ENCODE measurements at regions not wholly inside any gene's neighbourhood (a gene's known extent, or its start where the extent isn't known, plus 50 kb on each side); places are given as distances from the start of the nearest gene placed in this dataset.

DNA sequence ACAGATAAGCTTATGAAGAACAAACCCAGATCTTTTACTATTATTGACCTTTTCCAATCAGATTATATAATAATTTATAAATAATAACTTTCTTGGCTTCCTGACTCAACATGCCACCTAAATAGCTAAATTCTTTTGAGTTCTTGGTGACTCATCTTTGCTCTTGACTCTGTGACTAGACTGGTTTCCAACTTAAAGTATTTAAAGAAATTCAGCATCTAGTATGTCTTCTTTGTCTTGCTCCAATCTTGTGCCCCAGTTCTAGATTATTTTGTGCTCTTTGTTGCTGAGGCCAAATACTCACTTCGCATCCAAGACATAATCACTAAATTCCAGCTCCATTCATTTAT lies 483.2 kb upstream of the TBL1XR1 start:
- H3K27ac Mint-ChIP-seq = no peak overlapping the region
- H3K4me3 Mint-ChIP-seq = no peak overlapping the region
- H3K27me3 Mint-ChIP-seq (ENCODE audit: low read depth) = no peaks in the 10 kb centered on the region
- H3K36me3 Mint-ChIP-seq (ENCODE audit: low read depth) = no peaks in the 10 kb centered on the region
- DNase-seq = no peak
- peaks cover 20% of the 10 kb centered on the region for H3K4me1 Mint-ChIP-seq (ENCODE audit: low read depth)
- intact Hi-C loops (cut with micrococcal nuclease) = no loop called here
- no peaks in the 10 kb centered on the region for H3K9me3 Mint-ChIP-seq
- CTCF ChIA-PET = no interaction called here

GRCh38 chr3:177681156-177681555 lies 483.9 kb upstream of the TBL1XR1 start:
- no peaks in the 10 kb centered on the region for H3K9me3 Mint-ChIP-seq
- intact Hi-C loops (cut with micrococcal nuclease) = no loop called here

GRCh38 chr3:177681852-177682251 lies 484.6 kb upstream of the TBL1XR1 start:
- CTCF ChIA-PET = no interaction called here
- intact Hi-C loops (cut with micrococcal nuclease) = no loop called here
- H3K36me3 Mint-ChIP-seq (ENCODE audit: low read depth) = no peaks in the 10 kb centered on the region
- no peaks in the 10 kb centered on the region for H3K9me3 Mint-ChIP-seq
- H3K27me3 Mint-ChIP-seq (ENCODE audit: low read depth) = no peaks in the 10 kb centered on the region
- H3K4me3 Mint-ChIP-seq = no peak overlapping the region
- peaks cover 17% of the 10 kb centered on the region for H3K4me1 Mint-ChIP-seq (ENCODE audit: low read depth)
- no peak overlapping the region for H3K27ac Mint-ChIP-seq
- no peak for DNase-seq

More at GRCh38 chr3:177681156-177681555, 483.9 kb upstream of the TBL1XR1 start:
- Mint-ChIP-seq H3K4me1 (ENCODE audit: low read depth) (peaks cover 19% of the 10 kb centered on the region), H3K36me3 (ENCODE audit: low read depth) (no peaks in the 10 kb centered on the region), H3K4me3 (no peak overlapping the region), H3K27me3 (ENCODE audit: low read depth) (no peaks in the 10 kb centered on the region), H3K27ac (no peak overlapping the region)
- DNase-seq = no peak
- CTCF ChIA-PET = no interaction called here

GRCh38 chr3:177683586-177683985 lies 486.3 kb upstream of the TBL1XR1 start:
- H3K9me3 Mint-ChIP-seq = no peaks in the 10 kb centered on the region
- no peak overlapping the region for H3K27ac Mint-ChIP-seq
- H3K27me3 Mint-ChIP-seq (ENCODE audit: low read depth) = no peaks in the 10 kb centered on the region
- no peaks in the 10 kb centered on the region for H3K36me3 Mint-ChIP-seq (ENCODE audit: low read depth)
- H3K4me3 Mint-ChIP-seq = no peak overlapping the region
- DNase-seq = no peak
- intact Hi-C loops (cut with micrococcal nuclease) = no loop called here
- peaks cover 17% of the 10 kb centered on the region for H3K4me1 Mint-ChIP-seq (ENCODE audit: low read depth)
- CTCF ChIA-PET = no interaction called here

- intact Hi-C loops (cut with micrococcal nuclease) = no loop called here
- no peak overlapping the region for H3K4me3 Mint-ChIP-seq
- no peak for DNase-seq
- no peaks in the 10 kb centered on the region for H3K36me3 Mint-ChIP-seq (ENCODE audit: low read depth)
- no peak overlapping the region for H3K27ac Mint-ChIP-seq
- no peaks in the 10 kb centered on the region for H3K27me3 Mint-ChIP-seq (ENCODE audit: low read depth)
- peaks cover 4% of the 10 kb centered on the region for H3K4me1 Mint-ChIP-seq (ENCODE audit: low read depth)
- CTCF ChIA-PET = interaction anchor here (0.8 kb wide), 1 partner anchor 81 kb away, joined by 3 read pairs; no protein-coding TSS in a partner anchor
- H3K9me3 Mint-ChIP-seq = peaks cover 3% of the 10 kb centered on the region
These were observed 489.4 kb upstream of the TBL1XR1 start for GRCh38 chr3:177686671-177687070.

- Mint-ChIP-seq H3K4me3 (no peak overlapping the region), H3K4me1 (ENCODE audit: low read depth) (peaks cover 2% of the 10 kb centered on the region), H3K27ac (no peak overlapping the region), H3K27me3 (ENCODE audit: low read depth) (no peaks in the 10 kb centered on the region), H3K9me3 (peaks cover 3% of the 10 kb centered on the region), H3K36me3 (ENCODE audit: low read depth) (no peaks in the 10 kb centered on the region)
- CTCF ChIA-PET = no interaction called here
- no peak for DNase-seq
- intact Hi-C loops (cut with micrococcal nuclease) = no loop called here
These were observed 490.0 kb upstream of the TBL1XR1 start for GRCh38 chr3:177687291-177687690.

DNA sequence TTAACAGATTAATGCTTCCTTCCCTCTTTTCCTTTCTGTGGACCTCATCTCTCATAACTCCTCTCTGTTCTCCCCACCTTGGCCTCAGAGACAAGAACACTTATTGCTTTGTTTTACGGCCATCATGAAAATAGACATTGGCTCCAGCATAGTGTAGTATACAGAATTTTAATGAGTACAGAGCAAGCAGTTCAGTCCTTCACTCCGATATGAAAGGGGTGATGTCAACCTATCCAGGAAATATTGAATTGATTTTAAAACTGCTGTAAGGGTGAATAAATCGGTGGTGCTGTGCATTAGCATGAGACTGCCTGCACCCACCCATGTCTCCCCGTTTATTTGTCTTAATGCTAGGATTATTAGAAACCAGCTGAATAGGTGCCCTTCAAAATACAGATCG lies 490.9 kb upstream of the TBL1XR1 start:
- peaks cover 2% of the 10 kb centered on the region for H3K4me1 Mint-ChIP-seq (ENCODE audit: low read depth)
- intact Hi-C loops (cut with micrococcal nuclease) = no loop called here
- CTCF ChIA-PET = no interaction called here
- H3K9me3 Mint-ChIP-seq = peaks cover 3% of the 10 kb centered on the region
- no peak for DNase-seq
- no peaks in the 10 kb centered on the region for H3K27me3 Mint-ChIP-seq (ENCODE audit: low read depth)
- H3K4me3 Mint-ChIP-seq = no peak overlapping the region
- no peaks in the 10 kb centered on the region for H3K36me3 Mint-ChIP-seq (ENCODE audit: low read depth)
- H3K27ac Mint-ChIP-seq = no peak overlapping the region

DNA sequence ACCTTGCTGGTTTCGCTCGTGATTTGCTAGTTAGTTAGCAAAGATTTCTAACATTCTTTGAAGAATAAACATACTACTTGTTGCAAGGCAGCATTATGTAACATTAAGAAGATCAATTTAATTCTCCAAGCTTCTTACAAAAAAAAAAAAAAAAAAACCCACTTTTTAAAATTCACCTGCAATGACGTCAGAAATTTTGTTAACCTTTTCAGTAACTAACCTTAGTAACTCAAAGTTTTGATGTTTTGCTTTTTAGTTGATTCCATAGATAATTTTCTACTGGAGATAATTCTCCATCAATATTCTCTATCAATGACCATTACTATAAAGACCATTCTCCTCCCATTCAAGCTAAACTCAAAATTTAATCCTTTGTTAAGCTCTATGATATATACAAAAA lies 491.8 kb upstream of the TBL1XR1 start:
- no peak overlapping the region for H3K27ac Mint-ChIP-seq
- peaks cover under 1% of the 10 kb centered on the region for H3K4me1 Mint-ChIP-seq (ENCODE audit: low read depth)
- no peaks in the 10 kb centered on the region for H3K27me3 Mint-ChIP-seq (ENCODE audit: low read depth)
- intact Hi-C loops (cut with micrococcal nuclease) = no loop called here
- H3K9me3 Mint-ChIP-seq = peaks cover 3% of the 10 kb centered on the region
- no peak for DNase-seq
- no peak overlapping the region for H3K4me3 Mint-ChIP-seq
- H3K36me3 Mint-ChIP-seq (ENCODE audit: low read depth) = no peaks in the 10 kb centered on the region
- CTCF ChIA-PET = interaction anchor here (0.6 kb wide), 2 partner anchors 210 to 265 kb away, joined by 3 read pairs; no protein-coding TSS in a partner anchor

- CTCF ChIA-PET = no interaction called here
- H3K36me3 Mint-ChIP-seq (ENCODE audit: low read depth) = no peaks in the 10 kb centered on the region
- H3K9me3 Mint-ChIP-seq = peaks cover 3% of the 10 kb centered on the region
- H3K4me3 Mint-ChIP-seq = no peak overlapping the region
- no peak for DNase-seq
- intact Hi-C loops (cut with micrococcal nuclease) = no loop called here
- no peak overlapping the region for H3K27ac Mint-ChIP-seq
- no peaks in the 10 kb centered on the region for H3K27me3 Mint-ChIP-seq (ENCODE audit: low read depth)
- H3K4me1 Mint-ChIP-seq (ENCODE audit: low read depth) = peaks cover 4% of the 10 kb centered on the region
These were observed 492.6 kb upstream of the TBL1XR1 start for GRCh38 chr3:177689869-177690268.

DNA sequence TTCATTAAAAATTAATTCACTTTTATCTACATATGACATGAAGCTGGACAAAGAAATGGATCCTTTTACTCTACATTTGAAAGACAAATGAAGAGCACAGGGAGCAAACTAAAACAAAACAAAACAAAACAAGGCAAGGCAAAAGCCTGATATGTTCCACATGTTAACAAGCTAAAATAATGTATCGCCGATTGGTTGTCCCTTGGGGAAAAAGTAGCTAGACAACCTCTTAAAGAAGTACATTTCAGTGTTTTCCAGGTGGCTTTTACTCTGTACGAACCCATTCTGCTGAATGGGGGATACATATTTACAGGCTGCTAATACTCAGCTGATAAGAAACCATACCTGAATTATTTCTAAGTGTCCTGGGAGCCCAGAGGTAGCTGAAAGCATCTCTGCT lies 493.0 kb upstream of the TBL1XR1 start:
- Mint-ChIP-seq H3K4me3 (no peak overlapping the region), H3K4me1 (ENCODE audit: low read depth) (peaks cover 4% of the 10 kb centered on the region), H3K9me3 (peaks cover 3% of the 10 kb centered on the region), H3K27me3 (ENCODE audit: low read depth) (no peaks in the 10 kb centered on the region), H3K36me3 (ENCODE audit: low read depth) (no peaks in the 10 kb centered on the region), H3K27ac (no peak overlapping the region)
- CTCF ChIA-PET = interaction anchor here (1.1 kb wide), 1 partner anchor 33 kb away, joined by 3 read pairs; no protein-coding TSS in a partner anchor
- intact Hi-C loops (cut with micrococcal nuclease) = no loop called here
- no peak for DNase-seq

DNA sequence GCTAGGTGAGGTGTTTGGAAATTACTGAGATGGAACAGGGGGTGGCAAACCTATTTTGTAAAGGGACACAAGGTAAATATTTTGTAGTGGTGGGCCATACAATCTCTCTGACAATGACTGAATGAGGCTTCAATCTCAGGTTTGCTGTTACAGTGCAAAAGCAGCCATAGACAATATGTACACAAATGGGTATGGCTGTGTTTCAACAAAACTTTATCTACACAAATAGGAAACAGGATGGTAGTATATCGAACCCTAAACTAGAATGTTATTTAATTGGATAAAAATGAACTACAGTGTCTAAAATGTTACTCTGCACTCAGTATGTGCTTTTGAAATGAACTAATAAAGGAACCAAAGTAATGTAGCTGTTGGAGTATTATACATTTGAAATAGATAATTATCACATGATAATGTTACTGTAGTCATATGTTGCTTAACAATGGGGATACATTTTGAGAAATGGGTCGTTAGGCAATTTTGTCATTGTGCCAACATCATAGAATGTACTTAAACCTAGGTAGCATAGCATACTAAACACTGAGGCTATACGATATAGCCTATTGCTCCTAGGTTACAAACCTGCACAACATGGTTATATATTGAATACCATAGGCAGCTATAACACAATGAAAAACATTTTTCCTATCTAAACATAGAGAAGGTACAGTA lies 495.2 kb upstream of the TBL1XR1 start:
- H3K27ac Mint-ChIP-seq = no peak overlapping the region

GRCh38 chr3:177693616-177694264 lies 496.5 kb upstream of the TBL1XR1 start:
- no peaks in the 10 kb centered on the region for H3K36me3 Mint-ChIP-seq (ENCODE audit: low read depth)
- H3K27ac Mint-ChIP-seq = no peak overlapping the region
- H3K9me3 Mint-ChIP-seq = peaks cover 3% of the 10 kb centered on the region
- intact Hi-C loops (cut with micrococcal nuclease) = no loop called here
- H3K27me3 Mint-ChIP-seq (ENCODE audit: low read depth) = no peaks in the 10 kb centered on the region
- peaks cover 4% of the 10 kb centered on the region for H3K4me1 Mint-ChIP-seq (ENCODE audit: low read depth)
- CTCF ChIA-PET = no interaction called here
- no peak overlapping the region for H3K4me3 Mint-ChIP-seq
- no peak for DNase-seq

More for the DNA sequence above, 495.2 kb upstream of the TBL1XR1 start:
- Mint-ChIP-seq H3K9me3 (peaks cover 3% of the 10 kb centered on the region), H3K4me3 (no peak overlapping the region), H3K27me3 (ENCODE audit: low read depth) (no peaks in the 10 kb centered on the region), H3K36me3 (ENCODE audit: low read depth) (no peaks in the 10 kb centered on the region), H3K4me1 (ENCODE audit: low read depth) (peaks cover 4% of the 10 kb centered on the region)
- CTCF ChIA-PET = interaction anchor here (0.6 kb wide), 1 partner anchor 94 kb away, joined by 3 read pairs; no protein-coding TSS in a partner anchor
- DNase-seq = no peak
- intact Hi-C loops (cut with micrococcal nuclease) = no loop called here

- no peak for DNase-seq
- H3K4me3 Mint-ChIP-seq = no peak overlapping the region
- intact Hi-C loops (cut with micrococcal nuclease) = no loop called here
- peaks cover 3% of the 10 kb centered on the region for H3K9me3 Mint-ChIP-seq
- no peak overlapping the region for H3K27ac Mint-ChIP-seq
- CTCF ChIA-PET = no interaction called here
- H3K4me1 Mint-ChIP-seq (ENCODE audit: low read depth) = peaks cover 4% of the 10 kb centered on the region
- no peaks in the 10 kb centered on the region for H3K36me3 Mint-ChIP-seq (ENCODE audit: low read depth)
- no peaks in the 10 kb centered on the region for H3K27me3 Mint-ChIP-seq (ENCODE audit: low read depth)
These were observed 497.0 kb upstream of the TBL1XR1 start for GRCh38 chr3:177694316-177694715.
